B cell (primary cell): ENCODE measurements at regions not wholly inside any gene's neighbourhood (a gene's known extent, or its start where the extent isn't known, plus 50 kb on each side); places are given as distances from the start of the nearest gene placed in this dataset.

Experiments used
- ATAC-seq: fragments of 200-7000 bp; cut with Tn5 transposase; one replicate; pipeline ENCODE4 v1.10.0; 2021; ENCODE audit warnings: low read depth, mild to moderate bottlenecking, moderate number of reproducible peaks, moderate library complexity
- CTCF ChIA-PET: fragments of 350-600 bp; sonication (Branson Sonifier 250); formaldehyde crosslinking; loops from one replicate; lab custom pipeline; 2021; ENCODE audit warnings: antibody characterized with exemption, inconsistent platforms; lab: Charles Lee
- POLR2A ChIA-PET: fragments of 350-600 bp; sonication (Branson Sonifier 250); formaldehyde crosslinking; loops from one replicate; lab custom pipeline; 2021; ENCODE audit warnings: antibody characterized with exemption; lab: Charles Lee
- DNase-seq: peaks from one replicate; pipeline ENCODE4 v3.0.0; 2013
- H2AFZ ChIP-seq: 2 replicates; pipeline ENCODE4 v1.6.1; 2012; ENCODE audit warnings: mild to moderate bottlenecking, low read depth, low read length; ENCODE audit not compliant: insufficient read depth, poor library complexity, severe bottlenecking
- H3K27ac ChIP-seq, 2 donors: 1 replicate in 1 of 2; 2 replicates in 1 of 2; pipeline ENCODE4 v1.5.1; 2012 to 2013; ENCODE audit warnings: low read length in 2 of 2, mild to moderate bottlenecking in 2 of 2, moderate library complexity in 1 of 2
- H3K27me3 ChIP-seq, 4 experiments: fragments of 200-600 bp in 1 of 4; sonication (generic) in 1 of 4; replicated peaks in 1 of 4; 1 replicate in 2 of 4; 2 replicates in 2 of 4; pipeline versions ENCODE4 v1.6.1 to v1.7.0; 2013 to 2016; ENCODE audit warnings: low read length in 3 of 4, mild to moderate bottlenecking in 2 of 4, mixed read lengths in 1 of 4, moderate library complexity in 1 of 4; ENCODE audit not compliant: insufficient read depth in 4 of 4, control insufficient read depth in 3 of 4; ENCODE audit errors: control extremely low read depth in 1 of 4
- H3K36me3 ChIP-seq, 2 experiments: replicated peaks in 1 of 2; 1 replicate in 1 of 2; 2 replicates in 1 of 2; pipeline versions ENCODE4 v1.6.1 to v1.7.1; 2013; ENCODE audit warnings: low read length in 1 of 2; ENCODE audit not compliant: insufficient read depth in 2 of 2, control insufficient read depth in 1 of 2; ENCODE audit errors: control extremely low read depth in 1 of 2, extremely low read depth in 1 of 2
- H3K4me1 ChIP-seq, 2 donors: fragments of 200-600 bp in 1 of 2; sonication (generic) in 1 of 2; 1 replicate in 1 of 2; 2 replicates in 1 of 2; pipeline versions ENCODE4 v1.5.1 to v1.6.1; 2013 to 2017; ENCODE audit warnings: low read length in 2 of 2; ENCODE audit not compliant: control insufficient read depth in 2 of 2, insufficient read depth in 2 of 2
- H3K4me2 ChIP-seq: replicated peaks from 2 replicates; pipeline ENCODE3; 2012; ENCODE audit warnings: mild to moderate bottlenecking, low read depth, low read length; ENCODE audit not compliant: poor library complexity, severe bottlenecking
- H3K4me3 ChIP-seq, 5 experiments: fragments of 200-600 bp in 1 of 5; sonication (generic) in 1 of 5; 1 replicate in 3 of 5; 2 replicates in 2 of 5; pipeline versions ENCODE4 v1.5.1 to v1.7.0; 2011 to 2016; ENCODE audit warnings: low read length in 4 of 5, mild to moderate bottlenecking in 4 of 5, low read depth in 2 of 5, control low read depth in 1 of 5, moderate library complexity in 1 of 5; ENCODE audit not compliant: insufficient read depth in 1 of 5; ENCODE audit errors: control extremely low read depth in 1 of 5, extremely low read depth in 1 of 5
- H3K79me2 ChIP-seq: fragments of 200-600 bp; sonication (generic); one replicate; pipeline ENCODE4 v1.6.0; 2016; ENCODE audit warnings: low read length; ENCODE audit not compliant: control insufficient read depth, insufficient read depth
- H3K9ac ChIP-seq: fragments of 200-600 bp; sonication (generic); 2 replicates; pipeline ENCODE4 v1.6.1; 2017; ENCODE audit warnings: mild to moderate bottlenecking, low read length, moderate library complexity
- H3K9me3 ChIP-seq, 3 donors: one replicate each; pipeline versions ENCODE4 v1.6.1 to v1.7.1; 2013; ENCODE audit warnings: low read length in 2 of 3; ENCODE audit not compliant: control insufficient read depth in 2 of 3, insufficient read depth in 1 of 3; ENCODE audit errors: control extremely low read depth in 1 of 3
- H4K20me1 ChIP-seq: 2 replicates; pipeline ENCODE4 v1.6.0; 2012; ENCODE audit warnings: mild to moderate bottlenecking, low read length; ENCODE audit not compliant: insufficient read depth, control insufficient read depth, poor library complexity, severe bottlenecking
- H3K27ac Mint-ChIP-seq: one replicate; pipeline ENCODE4 v1.8.0; 2021; ENCODE audit warnings: mixed read lengths
- H3K27me3 Mint-ChIP-seq: one replicate; pipeline ENCODE4 v1.8.0; 2021; ENCODE audit warnings: mixed read lengths
- H3K4me1 Mint-ChIP-seq: one replicate; pipeline ENCODE4 v1.8.0; 2021; ENCODE audit warnings: mixed read lengths
- H3K4me3 Mint-ChIP-seq: one replicate; pipeline ENCODE4 v1.8.0; 2021; ENCODE audit warnings: mixed read lengths
- H3K9me3 Mint-ChIP-seq: one replicate; pipeline ENCODE4 v1.8.0; 2022; ENCODE audit warnings: mixed read lengths; ENCODE audit not compliant: insufficient read depth
- CTCF ChIP-seq: fragments of 200-600 bp; IDR thresholded peaks from one replicate; pipeline ENCODE4 v1.8.0; 2022; ENCODE audit warnings: antibody characterized with exemption, mild to moderate bottlenecking
- EZH2 ChIP-seq: IDR thresholded peaks from 2 replicates; pipeline ENCODE4 v1.6.1; 2012; ENCODE audit warnings: borderline replicate concordance, low read depth, mild to moderate bottlenecking, moderate library complexity, low read length; ENCODE audit not compliant: insufficient read depth, poor library complexity, severe bottlenecking
- WGBS: methylation state at CpG from one replicate; pipeline ENCODE4 v1.1.5; 2013; ENCODE audit warnings: missing lambda C conversion rate; ENCODE audit not compliant: insufficient coverage; 5-methylcytosine and 5-hydroxymethylcytosine counted together
- intact Hi-C: fragments of 100-400 bp; cut with micrococcal nuclease; formaldehyde crosslinking; loops from one replicate; pipeline ENCODE4 v1.10.0; 2022

GRCh38 chr1:98268316-98268715 lies 347.5 kb upstream of the DPYD start:
- Mint-ChIP-seq H3K27me3 (no peaks in the 10 kb centered on the region), H3K4me3 (no peak overlapping the region), H3K9me3 (peaks cover 4% of the 10 kb centered on the region), H3K4me1 (no peaks in the 10 kb centered on the region), H3K27ac (no peak overlapping the region)
- H4K20me1 ChIP-seq = no peaks in the 10 kb centered on the region
- no peak overlapping the region for H3K4me3 ChIP-seq
- TF ChIP-seq EZH2 (no peak), CTCF (no peak)
- intact Hi-C loops = no loop called here
- WGBS = no CpG with 5 or more reads among the region's 3 CpGs
- no peaks in the 10 kb centered on the region for H3K27me3 ChIP-seq
- no peaks in the 10 kb centered on the region for H3K9me3 ChIP-seq
- no peaks in the 10 kb centered on the region for H3K79me2 ChIP-seq
- ATAC-seq (no peak), DNase-seq (no peak)
- H3K4me2 ChIP-seq = no peak overlapping the region
- ChIA-PET CTCF (no interaction called here), POLR2A (no interaction called here)
- H3K9ac ChIP-seq = no peak overlapping the region
- no peak overlapping the region for H3K27ac ChIP-seq
- H3K36me3 ChIP-seq = no peaks in the 10 kb centered on the region
- H3K4me1 ChIP-seq = no peaks in the 10 kb centered on the region
- H2AFZ ChIP-seq = no peak overlapping the region

- Mint-ChIP-seq H3K4me3 (no peak overlapping the region), H3K9me3 (peaks cover 2% of the 10 kb centered on the region), H3K27ac (no peak overlapping the region), H3K4me1 (no peaks in the 10 kb centered on the region), H3K27me3 (no peaks in the 10 kb centered on the region)
- H2AFZ ChIP-seq = no peak overlapping the region
- TF ChIP-seq EZH2 (no peak), CTCF (no peak)
- no peak overlapping the region for H3K27ac ChIP-seq
- H3K4me3 ChIP-seq = no peak overlapping the region
- ATAC-seq (no peak), DNase-seq (no peak)
- 93% methylated on average over 3 of the region's 3 CpGs for WGBS
- H3K4me2 ChIP-seq = no peak overlapping the region
- H4K20me1 ChIP-seq = no peaks in the 10 kb centered on the region
- H3K9ac ChIP-seq = no peak overlapping the region
- no peaks in the 10 kb centered on the region for H3K36me3 ChIP-seq
- H3K79me2 ChIP-seq = no peaks in the 10 kb centered on the region
- no peaks in the 10 kb centered on the region for H3K9me3 ChIP-seq
- no peaks in the 10 kb centered on the region for H3K27me3 ChIP-seq
- POLR2A ChIA-PET = no interaction called here
- CTCF ChIA-PET = no interaction called here
- H3K4me1 ChIP-seq = no peaks in the 10 kb centered on the region
- intact Hi-C loops = no loop called here
These were observed 346.6 kb upstream of the DPYD start for GRCh38 chr1:98267423-98267822.
